Osteoblast (primary cell): ENCODE measurements at regions not wholly inside any gene's neighbourhood (a gene's known extent, or its start where the extent isn't known, plus 50 kb on each side); places are given as distances from the start of the nearest gene placed in this dataset.

Experiments
- DNase-seq: peaks from one replicate; pipeline ENCODE4 v3.0.0; 2011; ENCODE audit warnings: low spot score, mixed read lengths; ENCODE audit not compliant: insufficient read length; ENCODE audit errors: missing footprints
- H2AFZ ChIP-seq: 2 replicates; pipeline ENCODE4 v1.6.0; 2011; ENCODE audit warnings: mild to moderate bottlenecking, low read length
- H3K27ac ChIP-seq: 2 replicates; pipeline ENCODE4 v1.5.1; 2011; ENCODE audit warnings: mild to moderate bottlenecking, low read depth, low read length, moderate library complexity
- H3K27me3 ChIP-seq: 2 replicates; pipeline ENCODE4 v1.6.0; 2012; ENCODE audit warnings: mild to moderate bottlenecking, control low read depth, inconsistent platforms, low read length, moderate library complexity; ENCODE audit not compliant: insufficient read depth
- H3K36me3 ChIP-seq: 2 replicates; pipeline ENCODE4 v1.5.1; 2011; ENCODE audit warnings: mild to moderate bottlenecking, low read length, control low read depth, moderate library complexity; ENCODE audit not compliant: insufficient read depth
- H3K4me1 ChIP-seq: 2 replicates; pipeline ENCODE4 v1.5.1; 2011; ENCODE audit warnings: mild to moderate bottlenecking, low read length, control low read depth, moderate library complexity; ENCODE audit not compliant: insufficient read depth
- H3K4me2 ChIP-seq: 2 replicates; pipeline ENCODE4 v1.6.0; 2011; ENCODE audit warnings: mild to moderate bottlenecking, low read length; ENCODE audit not compliant: insufficient read depth
- H3K4me3 ChIP-seq: fragments of 200-600 bp; sonication (generic); 3 replicates; pipeline ENCODE4 v1.5.1; 2012; ENCODE audit warnings: mild to moderate bottlenecking, low read length, inconsistent platforms; ENCODE audit not compliant: insufficient read depth
- H3K79me2 ChIP-seq: 2 replicates; pipeline ENCODE4 v1.6.0; 2012; ENCODE audit warnings: mild to moderate bottlenecking, low read length, control low read depth, inconsistent platforms; ENCODE audit not compliant: insufficient read depth
- H3K9me3 ChIP-seq: 2 replicates; pipeline ENCODE4 v1.5.1; 2011; ENCODE audit warnings: low read depth, low read length, control low read depth
- H4K20me1 ChIP-seq: 2 replicates; pipeline ENCODE4 v1.6.0; 2012; ENCODE audit warnings: mild to moderate bottlenecking, low read length, control low read depth; ENCODE audit not compliant: insufficient read depth
- CTCF ChIP-seq: IDR thresholded peaks from 2 replicates; pipeline ENCODE4 v1.5.1; 2011; ENCODE audit warnings: mild to moderate bottlenecking, low read depth, low read length, moderate library complexity; ENCODE audit errors: extremely low read depth

DNA sequence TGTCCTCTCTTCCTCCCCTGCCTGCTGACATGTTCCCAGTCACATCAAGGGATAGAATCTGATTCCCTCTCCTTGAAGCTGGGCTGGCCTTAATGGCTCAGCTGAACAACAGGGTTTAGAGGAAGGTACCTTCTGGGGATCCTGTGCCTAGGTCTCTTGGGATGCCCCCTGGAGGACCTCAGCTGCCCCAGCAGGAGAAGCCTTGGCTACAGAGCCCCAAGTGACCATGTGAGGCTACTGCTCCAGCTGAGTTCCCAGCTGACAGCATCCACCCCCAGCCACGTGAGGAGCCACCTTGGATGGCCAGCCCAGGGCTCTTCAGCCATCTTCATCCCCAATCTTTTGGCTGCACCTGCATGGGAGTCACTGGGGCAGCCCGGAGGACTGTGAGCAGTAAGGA lies 1499.3 kb downstream of the TBC1D22A start:
- H3K4me3 ChIP-seq, result no peak overlapping the region
- H3K9me3 ChIP-seq, result peaks cover 4% of the 10 kb centered on the region
- no peak overlapping the region for H3K27ac ChIP-seq
- no peaks in the 10 kb centered on the region for H3K79me2 ChIP-seq
- H4K20me1 ChIP-seq, result no peaks in the 10 kb centered on the region
- no peaks in the 10 kb centered on the region for H3K27me3 ChIP-seq
- H3K4me1 ChIP-seq, result no peaks in the 10 kb centered on the region
- no peaks in the 10 kb centered on the region for H3K36me3 ChIP-seq
- no peak overlapping the region for H2AFZ ChIP-seq
- no peak overlapping the region for H3K4me2 ChIP-seq
- TF ChIP-seq CTCF, result no peak
- DNase-seq, result peak; percentile 60

- peaks cover 4% of the 10 kb centered on the region for H3K9me3 ChIP-seq
- no peaks in the 10 kb centered on the region for H3K4me1 ChIP-seq
- H4K20me1 ChIP-seq, result no peaks in the 10 kb centered on the region
- no peaks in the 10 kb centered on the region for H3K36me3 ChIP-seq
- H3K4me2 ChIP-seq, result no peak overlapping the region
- no peak overlapping the region for H3K27ac ChIP-seq
- DNase-seq, result peak; percentile 27
- no peaks in the 10 kb centered on the region for H3K79me2 ChIP-seq
- no peak overlapping the region for H3K4me3 ChIP-seq
- no peaks in the 10 kb centered on the region for H3K27me3 ChIP-seq
- no peak overlapping the region for H2AFZ ChIP-seq
- no peak for TF ChIP-seq CTCF
These were observed 1498.7 kb downstream of the TBC1D22A start for GRCh38 chr22:48261048-48261621.

GRCh38 chr22:48259991-48260670 lies 1497.7 kb downstream of the TBC1D22A start:
- DNase-seq, result peak; percentile 56
- no peak overlapping the region for H3K4me3 ChIP-seq
- no peaks in the 10 kb centered on the region for H3K27me3 ChIP-seq
- H2AFZ ChIP-seq, result no peak overlapping the region
- H3K36me3 ChIP-seq, result no peaks in the 10 kb centered on the region
- H3K79me2 ChIP-seq, result no peaks in the 10 kb centered on the region
- H3K9me3 ChIP-seq, result peaks cover 4% of the 10 kb centered on the region
- no peak overlapping the region for H3K4me2 ChIP-seq
- H4K20me1 ChIP-seq, result no peaks in the 10 kb centered on the region
- no peak overlapping the region for H3K27ac ChIP-seq
- no peaks in the 10 kb centered on the region for H3K4me1 ChIP-seq
- no peak for TF ChIP-seq CTCF

- Histone ChIP-seq H4K20me1 (no peaks in the 10 kb centered on the region), H3K4me2 (no peak overlapping the region), H3K36me3 (no peaks in the 10 kb centered on the region), H3K4me3 (no peak overlapping the region), H3K27ac (no peak overlapping the region), H3K27me3 (no peaks in the 10 kb centered on the region), H2AFZ (no peak overlapping the region), H3K9me3 (peaks cover 4% of the 10 kb centered on the region), H3K4me1 (no peaks in the 10 kb centered on the region), H3K79me2 (no peaks in the 10 kb centered on the region)
- DNase-seq, result peak; percentile 60
- TF ChIP-seq CTCF, result no peak
These were observed 1496.4 kb downstream of the TBC1D22A start for GRCh38 chr22:48258811-48259210.
